Endothelial cell of umbilical vein (primary cell): ENCODE measurements at regions not wholly inside any gene's neighbourhood (a gene's known extent, or its start where the extent isn't known, plus 50 kb on each side); places are given as distances from the start of the nearest gene placed in this dataset.

ENCODE experiments used
- BruUV-seq: library from RNA; stranded (reverse); fragments of 400-500 nt; replicated peaks from 2 replicates; lab custom pipeline; 2021; lab: Mats Ljungman, UMichigan
- CTCF ChIA-PET: fragments of 300-600, 350-600 bp; sonication (Branson Sonifier 250); formaldehyde crosslinking; loops from one replicate; lab custom pipeline; 2021; ENCODE audit warnings: antibody characterized with exemption, inconsistent platforms; lab: Charles Lee
- POLR2A ChIA-PET: fragments of 300-600, 350-600 bp; sonication (Branson Sonifier 250); formaldehyde crosslinking; loops from one replicate; lab custom pipeline; 2021; ENCODE audit warnings: antibody characterized with exemption, inconsistent platforms; lab: Charles Lee
- DNase-seq: peaks from one replicate; pipeline ENCODE4 v3.0.0-alpha.2; 2011; ENCODE audit warnings: low read depth, low spot score
- FAIRE-seq: peaks from 2 replicates; lab custom pipeline; 2011; peaks lifted over from hg19 to GRCh38; lab: Jason Lieb, UNC
- H2AFZ ChIP-seq: 2 replicates; pipeline ENCODE4 v1.6.0; 2012; ENCODE audit warnings: low read depth, low read length, control low read depth, inconsistent platforms
- H3K27ac ChIP-seq: 2 replicates; pipeline ENCODE4 v1.5.1; 2011; ENCODE audit warnings: low read depth, mild to moderate bottlenecking, control low read depth, low read length, moderate library complexity; ENCODE audit not compliant: insufficient read depth
- H3K27me3 ChIP-seq, 2 experiments: 2 replicates each; pipeline versions ENCODE4 v1.6.0 to v1.6.1; 2011; ENCODE audit warnings: low read length in 2 of 2, mixed read lengths in 1 of 2; ENCODE audit not compliant: control insufficient read depth in 2 of 2, insufficient read depth in 2 of 2
- H3K36me3 ChIP-seq, 2 experiments: 2 replicates in 1 of 2; 3 replicates in 1 of 2; pipeline ENCODE4 v1.5.1; 2011; ENCODE audit warnings: low read length in 2 of 2, mild to moderate bottlenecking in 1 of 2, moderate library complexity in 1 of 2; ENCODE audit not compliant: control insufficient read depth in 2 of 2, insufficient read depth in 2 of 2; ENCODE audit errors: extremely low read depth in 1 of 2
- H3K4me1 ChIP-seq: 3 replicates; pipeline ENCODE4 v1.5.1; 2011; ENCODE audit warnings: mild to moderate bottlenecking, low read length; ENCODE audit not compliant: control insufficient read depth, insufficient read depth; ENCODE audit errors: extremely low read depth
- H3K4me2 ChIP-seq: 2 replicates; pipeline ENCODE4 v1.6.1; 2011; ENCODE audit warnings: low read length, control low read depth, mixed read lengths; ENCODE audit not compliant: insufficient read depth
- H3K4me3 ChIP-seq, 3 experiments: fragments of 200-600 bp in 1 of 3; sonication (generic), shearing (Covaris generic) in 1 of 3; replicated peaks in 1 of 3; 2 replicates each; pipeline ENCODE4 v1.5.1; 2011 to 2016; ENCODE audit warnings: control low read depth in 3 of 3, low read length in 3 of 3, mild to moderate bottlenecking in 2 of 3, inconsistent platforms in 1 of 3, low read depth in 1 of 3, moderate library complexity in 1 of 3; ENCODE audit not compliant: insufficient read depth in 1 of 3
- H3K79me2 ChIP-seq: 2 replicates; pipeline ENCODE4 v1.6.0; 2012; ENCODE audit warnings: low read length, inconsistent platforms; ENCODE audit not compliant: control insufficient read depth, insufficient read depth
- H3K9ac ChIP-seq: replicated peaks from 2 replicates; pipeline ENCODE3; 2011; ENCODE audit warnings: low read length, control low read depth; ENCODE audit not compliant: insufficient read depth; ENCODE audit errors: extremely low read depth
- H3K9me1 ChIP-seq: replicated peaks from 3 replicates; pipeline ENCODE4 v1.6.0; 2011; ENCODE audit warnings: mild to moderate bottlenecking, low read length; ENCODE audit not compliant: control insufficient read depth, insufficient read depth; ENCODE audit errors: extremely low read depth
- H3K9me3 ChIP-seq: replicated peaks from 2 replicates; pipeline ENCODE4 v1.5.1; 2012; ENCODE audit warnings: low read length, inconsistent platforms; ENCODE audit not compliant: control insufficient read depth, insufficient read depth
- H4K20me1 ChIP-seq: replicated peaks from 2 replicates; pipeline ENCODE3; 2011; ENCODE audit warnings: mild to moderate bottlenecking, low read length; ENCODE audit not compliant: control insufficient read depth, insufficient read depth; ENCODE audit errors: extremely low read depth
- EZH2 ChIP-seq: IDR thresholded peaks from 2 replicates; pipeline ENCODE4 v1.6.1; 2012; ENCODE audit warnings: borderline replicate concordance, low read depth, mild to moderate bottlenecking, moderate library complexity, low read length, inconsistent platforms; ENCODE audit not compliant: severe bottlenecking
- FOS ChIP-seq: IDR thresholded peaks from 2 replicates; pipeline ENCODE4 v1.6.1; 2011; ENCODE audit warnings: mild to moderate bottlenecking, low read length, moderate library complexity, borderline replicate concordance; ENCODE audit not compliant: insufficient read depth
- GATA2 ChIP-seq: IDR thresholded peaks from 2 replicates; pipeline ENCODE4 v1.7.0; 2011; ENCODE audit warnings: low read depth, mild to moderate bottlenecking, moderate library complexity, mixed read lengths, low read length; ENCODE audit not compliant: insufficient read length, insufficient read depth
- JUN ChIP-seq: IDR thresholded peaks from 2 replicates; pipeline ENCODE4 v1.6.1; 2011; ENCODE audit warnings: borderline replicate concordance, low read depth; ENCODE audit not compliant: insufficient read length, insufficient read depth
- MYC ChIP-seq: IDR thresholded peaks from one replicate; pipeline ENCODE4 v1.6.1; 2011; ENCODE audit warnings: mild to moderate bottlenecking, low read depth, low read length
- POLR2A ChIP-seq: IDR thresholded peaks from 2 replicates; pipeline ENCODE4 v1.6.1; 2012; ENCODE audit warnings: low read depth, mild to moderate bottlenecking, control low read depth, low read length
- POLR2AphosphoS5 ChIP-seq: IDR thresholded peaks from 2 replicates; pipeline ENCODE4 v1.6.1; 2012; ENCODE audit warnings: low read depth, mild to moderate bottlenecking, control low read depth, low read length, moderate library complexity; ENCODE audit not compliant: insufficient read depth
- dilution Hi-C: fragments of 300-500 bp; cut with MboI; formaldehyde crosslinking; loops from one replicate; pipeline ENCODE4 v1.15.0; 2019; ENCODE audit warnings: low sequenced_read_pairs; ENCODE audit not compliant: extremely low pct_ligation_motif_present
- intact Hi-C: fragments of 100-400 bp; cut with micrococcal nuclease; formaldehyde crosslinking; loops from one replicate; pipeline ENCODE4 v1.10.0; 2022
- TF ChIP-seq, protein P1 (sequence below): IDR thresholded peaks from 2 replicates; pipeline ENCODE4 v1.6.1; 2011; ENCODE audit not compliant: insufficient read depth, insufficient read length
- TF ChIP-seq, protein P2 (sequence below), 2 donors: IDR thresholded peaks; 1 replicate in 1 of 2; 2 replicates in 1 of 2; pipeline ENCODE4 v1.5.1; 2011; ENCODE audit warnings: low read length in 2 of 2, mild to moderate bottlenecking in 2 of 2, moderate library complexity in 2 of 2, control low read depth in 1 of 2, inconsistent platforms in 1 of 2, low read depth in 1 of 2; ENCODE audit not compliant: insufficient read depth in 1 of 2; ENCODE audit errors: extremely low read depth in 1 of 2

DNA sequence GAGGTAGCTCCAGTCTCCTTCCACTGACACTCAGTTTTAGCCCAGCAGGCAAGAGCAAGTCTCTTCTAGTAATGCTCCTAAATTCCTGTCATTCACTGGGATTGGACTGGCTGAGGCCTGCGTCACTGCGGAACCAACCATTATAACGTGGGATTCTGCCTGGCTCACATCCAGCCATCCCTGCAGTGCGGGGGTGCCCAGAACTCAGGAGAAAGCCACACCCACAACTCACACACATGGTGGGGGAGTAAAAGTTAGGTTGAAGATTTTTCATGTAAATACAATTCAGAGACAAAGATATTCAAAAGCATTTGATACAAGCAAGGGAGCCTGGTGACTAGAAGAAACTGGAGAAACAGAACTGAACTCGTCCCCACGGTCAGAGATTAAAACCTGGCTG, 504.0 kb upstream of the CDH4 start:
- intact Hi-C loops (no loop called here), dilution Hi-C loops (no loop called here)
- Histone ChIP-seq H2AFZ (no peak overlapping the region), H3K9ac (no peak overlapping the region), H3K79me2 (no peaks in the 10 kb centered on the region), H3K9me1 (no peaks in the 10 kb centered on the region), H3K4me2 (no peak overlapping the region), H3K4me1 (no peaks in the 10 kb centered on the region), H3K9me3 (peaks cover 6% of the 10 kb centered on the region), H3K27me3 (no peaks in the 10 kb centered on the region), H3K36me3 (no peaks in the 10 kb centered on the region), H3K27ac (no peak overlapping the region), H4K20me1 (no peaks in the 10 kb centered on the region), H3K4me3 (no peak overlapping the region)
- CTCF ChIA-PET, result no interaction called here
- BruUV-seq, result no TSS peak
- FAIRE-seq (no peak), DNase-seq (no peak)
- no peak for TF ChIP-seq POLR2AphosphoS5
- no peak for TF ChIP-seq MYC
- TF ChIP-seq EZH2, result no peak
- no peak for TF ChIP-seq FOS
- TF ChIP-seq, protein P1, sequence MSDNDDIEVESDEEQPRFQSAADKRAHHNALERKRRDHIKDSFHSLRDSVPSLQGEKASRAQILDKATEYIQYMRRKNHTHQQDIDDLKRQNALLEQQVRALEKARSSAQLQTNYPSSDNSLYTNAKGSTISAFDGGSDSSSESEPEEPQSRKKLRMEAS, result no peak
- no peak for TF ChIP-seq POLR2A
- TF ChIP-seq JUN, result no peak
- TF ChIP-seq, protein P2, sequence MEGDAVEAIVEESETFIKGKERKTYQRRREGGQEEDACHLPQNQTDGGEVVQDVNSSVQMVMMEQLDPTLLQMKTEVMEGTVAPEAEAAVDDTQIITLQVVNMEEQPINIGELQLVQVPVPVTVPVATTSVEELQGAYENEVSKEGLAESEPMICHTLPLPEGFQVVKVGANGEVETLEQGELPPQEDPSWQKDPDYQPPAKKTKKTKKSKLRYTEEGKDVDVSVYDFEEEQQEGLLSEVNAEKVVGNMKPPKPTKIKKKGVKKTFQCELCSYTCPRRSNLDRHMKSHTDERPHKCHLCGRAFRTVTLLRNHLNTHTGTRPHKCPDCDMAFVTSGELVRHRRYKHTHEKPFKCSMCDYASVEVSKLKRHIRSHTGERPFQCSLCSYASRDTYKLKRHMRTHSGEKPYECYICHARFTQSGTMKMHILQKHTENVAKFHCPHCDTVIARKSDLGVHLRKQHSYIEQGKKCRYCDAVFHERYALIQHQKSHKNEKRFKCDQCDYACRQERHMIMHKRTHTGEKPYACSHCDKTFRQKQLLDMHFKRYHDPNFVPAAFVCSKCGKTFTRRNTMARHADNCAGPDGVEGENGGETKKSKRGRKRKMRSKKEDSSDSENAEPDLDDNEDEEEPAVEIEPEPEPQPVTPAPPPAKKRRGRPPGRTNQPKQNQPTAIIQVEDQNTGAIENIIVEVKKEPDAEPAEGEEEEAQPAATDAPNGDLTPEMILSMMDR (IDR thresholded peaks at IDR 0.05; ENCODE audit: extremely low read depth in 1 of 2, insufficient read depth in 1 of 2, low read depth in 1 of 2, low read length in 2 of 2), result no peak
- no peak for TF ChIP-seq GATA2
- POLR2A ChIA-PET, result no interaction called here
